GM19035 (cell line): ENCODE measurements at regions not wholly inside any gene's neighbourhood (a gene's known extent, or its start where the extent isn't known, plus 50 kb on each side); places are given as distances from the start of the nearest gene placed in this dataset.
"Not testable (repeated sequence)": the region's sequence is repeated elsewhere in the genome, so short reads cannot be mapped to it uniquely, and the experiment has no call there.

Experiments
- ATAC-seq: cut with Tn5 transposase; IDR thresholded peaks from one replicate; pipeline ENCODE4 v1.9.1; 2021; ENCODE audit not compliant: unreplicated experiment

DNA sequence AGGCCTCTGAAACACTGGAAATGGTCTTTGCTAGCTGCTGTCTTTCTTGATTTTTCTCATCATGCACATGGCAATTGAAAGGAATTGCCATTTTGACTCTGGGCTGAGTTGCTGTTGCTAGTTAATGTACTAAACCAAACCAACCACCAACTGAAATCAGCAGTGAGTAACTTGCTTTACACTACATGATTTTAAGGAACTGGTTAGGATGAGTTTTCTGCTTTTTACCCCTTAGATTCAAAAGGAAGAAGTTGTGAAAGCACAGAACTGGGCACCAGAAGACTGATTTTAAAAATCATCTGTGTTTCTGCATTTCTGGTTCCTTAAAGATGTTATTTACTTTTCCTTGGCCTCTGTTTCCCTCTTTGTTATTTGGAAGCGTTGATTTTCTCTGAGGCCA lies 361.9 kb downstream of the HLX start:
- ATAC-seq, result no peak

DNA sequence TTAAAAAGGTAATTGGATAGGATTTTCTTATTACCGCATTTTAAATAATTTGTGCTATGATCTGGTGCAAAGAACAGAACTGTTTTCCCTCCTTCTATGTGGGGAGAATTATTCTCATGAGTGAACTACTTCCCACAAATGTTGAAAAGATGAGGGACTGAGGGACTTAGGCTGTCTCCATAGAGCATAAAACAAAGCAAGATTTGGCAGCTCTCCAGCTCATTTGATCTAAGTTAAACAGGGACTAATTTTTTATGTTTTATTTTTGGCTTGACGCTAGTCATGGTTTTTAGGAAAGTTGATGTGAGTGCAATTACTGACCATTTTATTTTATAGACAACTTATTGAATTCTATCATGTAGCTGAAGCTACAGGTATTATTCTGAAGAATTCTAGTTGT lies 362.3 kb downstream of the HLX start:
- ATAC-seq, result no peak

DNA sequence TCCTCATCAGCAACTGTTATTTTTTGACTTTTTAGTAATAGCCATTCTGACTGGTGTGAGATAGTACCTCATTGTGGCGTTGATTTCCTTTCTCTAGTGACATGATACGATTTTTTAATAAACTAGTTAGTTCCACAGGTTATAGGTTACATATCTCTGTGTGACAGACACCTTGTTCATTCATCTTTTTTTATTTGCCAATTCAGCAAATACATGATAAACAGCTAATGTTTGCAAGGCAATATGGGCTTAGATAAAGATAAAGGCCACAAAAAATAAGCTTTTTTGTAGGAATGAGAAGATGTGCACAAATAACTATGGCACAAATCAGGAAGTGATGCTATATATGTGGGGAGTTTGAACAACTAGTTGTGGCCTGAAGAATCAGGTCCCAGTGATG lies 366.8 kb downstream of the HLX start:
- no peak for ATAC-seq

DNA sequence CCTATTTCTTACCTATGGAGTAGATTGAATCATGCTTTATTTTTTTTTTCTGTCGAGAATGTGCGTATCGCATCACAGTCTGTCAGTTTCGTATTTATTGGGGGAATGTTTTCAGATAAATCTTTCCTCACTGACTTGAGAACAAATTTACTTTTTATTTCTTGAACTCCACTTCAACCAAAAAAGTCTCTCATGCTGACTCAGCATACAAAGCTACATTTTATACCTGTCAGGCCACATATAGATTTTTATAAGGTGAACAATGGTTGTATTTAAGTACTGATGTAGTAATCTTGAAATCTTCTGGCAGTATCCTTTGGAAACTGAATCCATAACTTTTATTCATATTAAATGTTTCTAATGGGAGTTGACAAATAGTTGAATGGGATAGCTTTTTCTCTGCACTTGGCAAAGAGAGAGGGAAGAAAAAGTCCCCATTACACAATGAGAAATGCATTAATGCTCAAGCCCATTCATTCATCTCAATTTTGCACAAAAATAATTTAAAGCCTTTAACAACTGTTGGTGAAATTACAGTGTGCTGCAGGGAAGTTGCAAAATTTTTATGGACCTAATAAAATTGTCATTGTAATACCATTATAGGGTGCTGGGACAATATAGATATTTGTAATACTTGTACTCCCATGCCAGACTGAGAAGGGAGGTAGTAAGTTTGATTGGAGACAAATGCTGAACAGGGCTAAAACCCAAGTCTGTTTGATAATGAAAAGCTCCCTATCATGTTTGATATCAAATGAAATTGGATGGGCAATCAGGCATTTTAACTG lies 367.6 kb downstream of the HLX start:
- no peak for ATAC-seq

DNA sequence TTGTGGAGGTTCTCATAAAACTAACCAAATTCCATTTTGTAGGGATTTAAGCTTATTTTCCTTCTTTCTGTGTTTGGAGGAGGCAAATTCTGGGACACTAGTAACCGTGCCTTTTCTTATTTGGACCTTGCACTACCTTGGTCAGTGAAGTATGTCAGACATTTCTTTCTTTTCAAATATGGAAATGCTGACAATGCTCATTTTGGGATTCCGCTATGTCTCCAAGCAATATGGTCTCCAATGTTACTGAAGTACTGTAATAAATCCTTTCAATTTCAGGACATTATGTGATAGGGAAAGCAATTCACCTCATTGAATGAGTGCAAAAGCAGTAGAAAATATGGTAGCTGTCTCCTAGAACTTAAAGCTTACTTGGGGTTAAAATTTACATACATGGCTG lies 372.3 kb downstream of the HLX start:
- ATAC-seq, result no peak

DNA sequence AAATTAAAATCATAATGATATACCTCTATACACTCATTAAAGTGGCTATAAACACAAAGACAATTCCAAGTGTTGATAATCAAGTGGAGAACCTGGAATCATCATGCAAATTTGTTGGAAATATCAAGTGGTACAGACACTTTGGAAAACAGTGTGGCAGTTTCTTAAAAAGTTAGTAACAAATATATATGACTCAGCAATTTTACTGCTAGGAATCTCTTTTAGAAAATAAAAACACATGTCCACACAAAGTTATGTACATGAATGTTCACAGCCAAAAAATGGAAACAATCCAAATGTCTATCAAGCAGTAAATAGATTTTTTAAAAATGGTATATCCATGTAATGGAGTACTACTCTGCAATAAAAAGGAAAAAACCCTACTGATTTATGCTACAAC lies 375.6 kb downstream of the HLX start:
- no peak for ATAC-seq

DNA sequence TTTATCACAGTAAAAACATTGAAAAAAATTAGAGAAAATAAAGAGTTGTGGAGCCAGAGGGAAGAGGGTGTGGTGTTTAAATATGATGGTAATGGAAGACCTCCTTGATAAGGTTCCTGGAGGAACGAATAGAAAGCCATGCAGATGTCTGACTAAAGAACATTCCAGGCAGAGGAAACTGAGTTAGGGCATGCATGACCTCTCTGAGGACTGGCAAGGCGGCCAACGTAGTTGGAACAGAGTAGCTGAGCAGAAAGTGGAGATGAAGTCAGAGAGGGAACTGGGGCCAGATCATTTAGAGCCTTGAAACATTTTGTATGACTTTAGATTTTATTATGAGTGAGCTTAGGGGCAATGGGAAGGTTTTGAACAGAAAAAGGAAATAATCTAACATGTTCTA lies 377.5 kb downstream of the HLX start:
- no peak for ATAC-seq

DNA sequence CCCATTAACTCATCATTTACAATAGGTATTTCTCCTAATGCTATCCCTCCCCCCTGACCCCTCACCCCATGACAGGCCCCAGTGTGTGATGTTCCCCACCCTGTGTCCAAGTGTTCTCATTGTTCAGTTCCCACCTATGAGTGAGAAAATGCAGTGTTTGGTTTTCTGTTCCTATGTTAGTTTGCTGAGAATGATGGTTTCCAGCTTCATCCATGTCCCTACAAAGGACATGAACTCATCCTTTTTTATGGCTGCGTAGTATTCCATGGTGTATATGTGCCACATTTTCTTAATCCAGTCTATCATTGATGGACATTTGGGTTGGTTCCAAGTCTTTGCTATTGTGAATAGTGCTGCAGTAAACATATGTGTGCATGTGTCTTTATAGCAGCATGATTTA lies 378.3 kb downstream of the HLX start:
- not testable (repeated sequence) for ATAC-seq

DNA sequence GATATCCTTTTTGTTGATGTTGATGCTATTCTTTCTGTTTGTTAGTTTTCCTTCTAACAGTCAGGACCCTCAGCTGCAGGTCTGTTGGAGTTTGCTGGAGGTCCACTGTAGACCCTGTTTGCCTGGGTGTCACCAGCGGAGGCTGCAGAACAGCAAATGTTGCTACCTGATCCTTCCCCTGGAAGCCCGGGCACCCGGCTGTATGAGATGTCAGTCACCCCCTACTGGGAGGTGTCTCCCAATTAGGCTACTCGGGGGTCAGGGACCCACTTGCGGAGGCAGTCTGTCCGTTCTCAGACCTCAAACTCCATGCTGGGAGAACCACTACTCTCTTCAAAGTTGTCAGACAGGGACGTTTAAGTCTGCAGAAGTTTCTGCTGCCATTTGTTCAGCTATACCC lies 383.4 kb downstream of the HLX start:
- not testable (repeated sequence) for ATAC-seq

DNA sequence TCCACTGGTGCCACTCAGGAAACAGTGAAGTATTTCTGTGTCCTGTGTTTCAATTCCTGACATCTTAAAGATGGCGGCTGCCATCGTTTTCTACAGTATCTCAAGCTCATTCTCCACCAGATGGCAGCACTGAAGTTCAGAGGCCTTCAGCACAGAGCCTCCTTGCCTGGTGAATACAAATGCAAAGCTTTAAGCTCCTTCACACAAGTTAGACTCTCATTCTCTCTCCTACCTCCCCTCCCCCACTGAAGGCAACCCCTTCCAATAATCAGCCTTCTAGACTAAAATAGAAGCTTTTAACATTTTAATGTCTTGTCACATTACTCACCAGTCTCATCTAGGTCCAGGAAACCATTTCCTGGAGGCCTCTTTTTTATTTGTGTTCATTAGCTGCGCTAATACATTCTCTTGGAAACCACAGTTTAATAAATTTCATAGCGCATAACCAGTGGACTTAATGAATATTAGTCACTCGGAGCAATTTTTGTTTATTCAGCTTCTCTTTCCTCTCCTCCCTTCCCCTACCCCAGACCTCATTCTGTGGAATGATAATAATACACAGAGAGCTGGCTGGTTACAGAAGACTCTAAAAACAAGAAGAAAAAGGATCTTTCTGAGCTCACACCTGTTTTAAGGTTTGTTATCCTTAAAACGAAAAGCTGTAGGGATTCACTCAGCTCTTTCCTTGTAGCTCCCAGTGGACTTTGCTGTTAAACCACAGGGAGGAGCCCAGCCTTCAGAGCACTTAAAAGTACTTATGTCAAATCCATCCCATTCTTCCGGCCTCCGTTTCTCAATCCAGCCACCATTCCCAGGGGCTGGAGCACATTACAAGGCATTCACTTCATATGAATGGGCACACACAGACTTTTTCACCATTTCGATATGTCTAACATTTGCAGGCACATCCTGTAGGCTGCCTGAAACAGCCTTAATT lies 384.9 kb downstream of the HLX start:
- ATAC-seq, result peak; percentile 98

DNA sequence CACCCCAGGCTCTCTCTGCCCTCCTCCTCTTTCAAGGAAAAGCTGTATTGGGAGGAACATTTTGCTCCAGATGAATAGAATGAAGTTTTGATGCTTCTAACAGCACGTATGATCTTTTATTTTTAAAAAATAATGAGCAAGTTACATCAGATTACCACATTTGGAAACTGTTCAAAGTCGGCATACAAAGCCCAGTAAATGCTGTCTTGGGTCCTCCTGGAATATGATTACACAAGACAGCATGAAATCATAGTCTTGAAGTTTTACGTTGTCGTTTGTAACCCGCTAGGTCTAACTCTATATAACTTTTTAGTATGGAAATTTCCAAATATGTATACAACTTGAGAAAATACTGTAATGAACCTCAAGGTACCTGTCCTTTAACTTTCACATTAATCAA lies 385.6 kb downstream of the HLX start:
- ATAC-seq, result no peak

DNA sequence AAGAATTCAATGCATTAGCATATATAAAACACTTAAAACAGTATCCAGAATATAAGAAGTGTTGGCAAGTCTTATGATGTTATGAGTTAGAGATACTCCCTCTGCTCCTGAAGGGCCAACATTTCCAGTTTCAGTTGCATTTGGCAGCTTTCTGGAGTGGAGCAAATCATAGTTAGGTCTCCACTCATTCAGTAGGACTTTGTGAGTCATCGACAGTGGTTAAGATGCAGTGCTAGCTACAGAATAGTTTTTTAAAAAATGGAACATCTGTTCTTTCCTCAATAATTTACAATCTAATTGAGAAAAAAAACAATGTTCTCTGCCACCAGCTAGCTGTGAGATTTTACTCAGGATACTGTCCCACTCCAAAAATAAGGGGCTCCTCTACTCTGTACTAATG lies 389.1 kb downstream of the HLX start:
- ATAC-seq, result no peak

DNA sequence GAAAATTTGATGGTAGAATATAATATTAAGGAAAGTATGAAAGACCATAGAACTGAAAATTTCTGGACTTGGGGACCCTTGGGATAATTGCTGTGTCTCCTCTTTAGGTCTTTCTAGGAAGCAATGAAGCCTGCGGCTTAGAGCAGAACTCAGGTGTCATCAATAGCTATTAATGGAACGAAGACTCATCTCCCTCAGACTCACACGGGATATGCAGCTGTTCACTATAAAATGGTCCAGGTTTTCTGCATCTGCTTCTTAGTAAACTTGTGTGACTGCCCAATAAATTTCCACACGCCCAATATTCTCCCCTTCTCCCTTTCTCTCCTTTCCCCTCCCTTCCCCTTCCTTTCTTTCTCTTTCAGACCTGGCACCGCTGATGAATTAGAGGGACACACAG lies 392.5 kb downstream of the HLX start:
- no peak for ATAC-seq

DNA sequence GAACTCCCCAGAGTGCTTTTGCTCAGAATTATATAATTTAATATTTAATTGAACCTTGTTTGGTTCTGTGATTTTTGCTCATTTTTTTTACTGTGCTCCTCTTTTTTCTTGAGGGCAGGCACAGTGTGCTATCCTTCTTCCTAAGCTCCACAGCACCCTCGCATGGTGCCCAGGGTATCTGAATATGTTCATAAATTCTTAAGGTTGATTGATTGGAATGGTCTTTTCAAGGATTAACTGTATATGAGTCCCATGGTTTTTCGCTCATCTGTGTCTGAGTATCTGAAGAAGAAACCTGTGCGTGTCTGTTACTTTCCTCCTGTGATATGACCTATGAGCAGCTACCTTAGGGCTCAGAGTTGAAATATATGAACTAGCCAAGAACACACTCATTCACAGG lies 393.7 kb downstream of the HLX start:
- no peak for ATAC-seq

DNA sequence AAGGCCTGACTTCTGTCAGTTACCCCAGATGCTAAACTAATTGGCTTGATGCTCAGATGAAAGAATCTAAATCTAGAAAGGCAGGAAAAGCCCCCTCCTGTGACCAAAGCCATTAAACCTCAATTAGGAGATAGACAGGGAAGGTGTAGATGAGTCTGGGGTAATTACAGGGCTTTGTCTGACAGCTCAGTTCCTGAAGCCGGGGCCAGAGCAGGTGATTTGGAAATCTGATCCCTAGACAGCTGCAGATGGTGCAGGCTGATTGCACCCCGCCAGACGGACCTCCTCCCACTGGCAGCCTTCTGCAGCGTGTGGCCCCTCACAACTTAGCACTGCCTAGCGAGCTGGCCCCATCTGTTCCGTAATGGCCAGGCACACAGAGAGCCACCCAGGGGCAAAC lies 395.1 kb downstream of the HLX start:
- no peak for ATAC-seq

DNA sequence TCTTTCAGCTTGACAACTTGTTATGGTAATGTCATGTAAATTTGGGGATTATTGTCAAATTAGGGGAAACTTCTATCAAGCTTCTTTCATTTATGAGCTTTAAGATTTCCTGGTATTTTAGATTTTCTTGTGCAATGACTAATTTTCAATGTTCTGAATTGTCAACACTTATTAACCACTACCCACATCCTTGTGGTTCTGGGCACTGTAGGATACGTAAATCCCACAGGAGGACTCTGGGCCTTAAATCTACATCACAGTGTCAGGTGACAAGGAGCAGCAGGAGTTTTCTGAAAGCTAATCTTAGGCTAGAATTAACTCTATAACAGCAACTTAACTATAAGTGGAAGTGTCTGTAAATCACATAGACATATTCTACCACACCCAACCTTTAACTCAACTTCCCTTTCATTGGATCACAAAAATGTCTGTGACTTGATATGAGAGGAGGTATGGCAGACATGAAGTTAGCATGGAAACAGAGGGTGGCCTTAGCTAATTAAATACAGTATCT lies 397.7 kb downstream of the HLX start:
- no peak for ATAC-seq

DNA sequence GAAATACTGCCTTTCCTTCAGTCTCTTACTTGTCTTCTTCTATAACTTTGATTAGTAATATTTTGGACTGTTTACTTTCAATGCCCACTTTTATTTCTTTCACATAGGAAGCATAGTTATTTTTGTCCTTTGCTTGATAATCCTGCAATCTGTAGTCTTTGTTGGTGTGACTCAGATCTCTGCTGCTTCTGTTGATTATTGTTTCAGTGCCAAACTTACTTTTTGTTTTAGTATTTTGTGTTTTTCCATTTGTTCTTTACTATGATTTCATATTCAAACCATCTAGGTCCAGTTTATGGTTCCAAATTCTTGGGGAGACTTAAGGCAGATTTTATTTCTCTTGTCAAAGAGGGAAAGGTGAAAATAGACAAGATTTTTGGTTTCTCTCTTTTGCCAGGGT lies 399.9 kb downstream of the HLX start:
- no peak for ATAC-seq

DNA sequence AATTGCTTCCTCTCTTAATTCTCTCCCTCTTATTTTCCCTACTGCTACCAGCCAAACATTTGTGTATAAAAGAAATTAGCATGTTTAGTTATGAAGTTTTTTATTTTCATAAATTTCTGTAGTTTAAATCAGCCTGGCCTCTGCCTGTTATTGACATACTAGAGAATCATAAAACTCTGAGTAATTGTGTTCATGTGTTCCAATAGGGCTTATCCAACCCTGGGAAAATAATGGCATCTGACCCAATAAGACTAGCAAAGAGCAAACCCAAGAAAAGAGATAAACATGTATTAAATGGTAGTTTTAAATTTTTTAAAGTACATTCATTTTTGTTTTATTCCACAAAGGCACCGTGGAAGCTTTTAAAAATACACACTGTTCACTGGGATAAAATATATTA lies 404.3 kb downstream of the HLX start:
- no peak for ATAC-seq

DNA sequence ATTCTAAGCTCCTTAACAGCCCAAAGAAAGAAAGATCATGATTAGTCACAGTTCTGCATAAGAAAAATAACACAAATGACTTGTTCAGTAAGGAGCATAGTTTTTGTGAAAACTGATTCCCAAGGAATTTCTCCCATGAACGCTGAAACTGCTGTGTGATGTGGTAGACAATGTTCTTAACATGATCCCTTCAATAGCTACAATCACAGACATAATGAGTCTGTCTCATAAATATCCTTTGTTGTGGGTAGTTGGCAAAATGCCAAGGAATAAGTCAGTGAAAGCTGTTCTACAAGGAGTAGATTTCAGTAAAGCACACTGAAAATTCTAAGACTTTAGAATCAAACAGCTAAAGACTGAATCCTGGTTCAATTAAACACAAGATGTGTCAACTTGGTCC lies 404.8 kb downstream of the HLX start:
- no peak for ATAC-seq

DNA sequence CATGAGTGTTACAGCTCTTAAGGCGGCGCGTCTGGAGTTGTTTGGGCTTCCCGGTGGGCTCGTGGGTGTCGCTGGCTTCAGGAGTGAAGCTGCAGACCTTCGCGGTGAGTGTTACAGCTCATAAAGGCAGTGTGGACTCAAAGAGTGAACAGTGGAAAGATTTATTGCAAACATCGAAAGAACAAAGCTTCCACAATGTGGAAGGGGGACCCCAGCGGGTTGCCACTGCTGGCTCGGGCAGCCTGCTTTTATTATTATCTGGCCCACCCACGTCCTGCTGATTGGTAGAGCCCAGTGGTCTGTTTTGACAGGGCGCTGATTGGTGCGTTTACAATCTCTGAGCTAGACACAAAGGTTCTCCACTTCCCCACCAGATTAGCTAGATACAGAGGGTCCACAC lies 405.7 kb downstream of the HLX start:
- ATAC-seq, result not testable (repeated sequence)

DNA sequence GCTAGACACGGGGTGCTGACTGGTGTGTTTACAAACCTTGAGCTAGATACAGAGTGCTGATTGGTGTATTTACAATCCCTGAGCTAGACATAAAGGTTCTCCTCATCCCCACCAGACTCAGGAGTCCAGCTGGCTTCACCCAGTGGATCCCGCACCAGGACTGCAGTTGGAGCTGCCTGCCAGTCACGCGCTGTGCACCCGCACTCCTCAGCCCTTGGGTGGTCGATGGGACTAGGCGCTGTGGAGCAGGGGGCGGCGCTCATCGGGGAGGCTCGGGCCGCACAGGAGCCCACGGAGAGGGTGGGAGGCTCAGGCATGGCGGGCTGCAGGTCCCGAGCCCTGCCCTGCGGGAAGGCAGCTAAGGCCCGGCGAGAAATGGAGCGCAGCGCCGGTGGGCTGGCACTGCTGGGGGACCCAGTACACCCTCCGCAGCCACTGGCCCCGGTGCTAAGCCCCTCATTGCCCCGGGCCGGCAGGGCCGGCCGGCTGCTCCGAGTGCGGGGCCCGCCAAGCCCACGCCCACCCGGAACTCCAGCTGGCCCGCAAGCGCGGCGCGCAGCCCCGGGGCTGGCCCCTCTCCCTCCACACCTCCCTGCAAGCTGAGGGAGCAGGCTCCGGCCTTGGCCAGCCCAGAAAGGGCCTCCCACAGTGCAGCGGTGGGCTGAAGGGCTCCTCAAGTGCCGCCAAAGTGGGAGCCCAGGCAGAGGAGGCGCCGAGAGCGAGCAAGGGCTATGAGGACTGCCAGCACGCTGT lies 406.4 kb downstream of the HLX start:
- not testable (repeated sequence) for ATAC-seq
